ENCODE measurements at regions not wholly inside any gene's neighbourhood (a gene's known extent, or its start where the extent isn't known, plus 50 kb on each side); places are given as distances from the start of the nearest gene placed in this dataset.
"Not testable (repeated sequence)": the region's sequence is repeated elsewhere in the genome, so short reads cannot be mapped to it uniquely, and the experiment has no call there.

DNA sequence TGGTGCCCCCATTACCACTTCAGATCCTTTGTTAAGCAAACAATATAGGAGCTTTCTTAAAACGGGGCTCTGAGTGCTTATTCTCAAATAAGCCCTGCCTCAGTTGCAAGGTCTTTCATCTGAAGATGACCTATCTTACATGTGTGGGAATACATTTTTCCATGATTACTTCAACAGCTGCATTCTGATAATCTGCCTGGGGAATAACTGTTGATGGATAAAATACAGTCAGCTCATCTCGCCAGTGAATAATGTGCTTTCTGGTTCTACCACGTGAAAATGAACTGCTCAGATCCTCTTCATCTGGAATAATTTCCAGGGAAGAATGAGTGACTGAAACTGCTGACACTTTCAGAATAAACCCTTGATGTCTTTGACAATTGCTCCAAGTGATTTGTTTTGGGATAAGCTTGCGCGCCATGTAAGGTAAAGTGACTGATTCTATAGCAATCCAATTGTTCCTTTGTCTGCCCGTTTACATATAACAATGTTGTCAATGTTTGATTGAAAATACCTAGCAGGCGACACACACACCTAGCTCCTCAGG is 161.3 kb downstream of the RTL9 start:
- in situ Hi-C loops (cut with MboI; ENCODE audit: low pct_ligation_motif_present in 1 of 4, low pct_unique_long_range_greater_than_20kb in 1 of 4, low sequenced_read_pairs in 3 of 4): no loop called here
- Histone ChIP-seq H3K27ac (no peak overlapping the region), H3K4me1 (no peaks in the 10 kb centered on the region), H3K9me3 (no peaks in the 10 kb centered on the region), H3K27me3 (no peaks in the 10 kb centered on the region), H3K4me3 (no peak overlapping the region), H3K36me3 (no peaks in the 10 kb centered on the region)
- 67 to 74% methylated on average over 1 to 7 of the region's 7 CpGs for WGBS, 2 donors (ENCODE audit: low coverage in 1 of 2)
- intact Hi-C loops (cut with DNase I; ENCODE audit: low total_unique reads): no loop called here
- TF ChIP-seq POLR2A (IDR thresholded peaks at IDR 0.05) (no peak), EP300 (IDR thresholded peaks at IDR 0.05; ENCODE audit: low read depth) (no peak), POLR2AphosphoS5 (IDR thresholded peaks at IDR 0.05) (no peak)
- TF ChIP-seq, protein P1, sequence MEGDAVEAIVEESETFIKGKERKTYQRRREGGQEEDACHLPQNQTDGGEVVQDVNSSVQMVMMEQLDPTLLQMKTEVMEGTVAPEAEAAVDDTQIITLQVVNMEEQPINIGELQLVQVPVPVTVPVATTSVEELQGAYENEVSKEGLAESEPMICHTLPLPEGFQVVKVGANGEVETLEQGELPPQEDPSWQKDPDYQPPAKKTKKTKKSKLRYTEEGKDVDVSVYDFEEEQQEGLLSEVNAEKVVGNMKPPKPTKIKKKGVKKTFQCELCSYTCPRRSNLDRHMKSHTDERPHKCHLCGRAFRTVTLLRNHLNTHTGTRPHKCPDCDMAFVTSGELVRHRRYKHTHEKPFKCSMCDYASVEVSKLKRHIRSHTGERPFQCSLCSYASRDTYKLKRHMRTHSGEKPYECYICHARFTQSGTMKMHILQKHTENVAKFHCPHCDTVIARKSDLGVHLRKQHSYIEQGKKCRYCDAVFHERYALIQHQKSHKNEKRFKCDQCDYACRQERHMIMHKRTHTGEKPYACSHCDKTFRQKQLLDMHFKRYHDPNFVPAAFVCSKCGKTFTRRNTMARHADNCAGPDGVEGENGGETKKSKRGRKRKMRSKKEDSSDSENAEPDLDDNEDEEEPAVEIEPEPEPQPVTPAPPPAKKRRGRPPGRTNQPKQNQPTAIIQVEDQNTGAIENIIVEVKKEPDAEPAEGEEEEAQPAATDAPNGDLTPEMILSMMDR (IDR thresholded peaks at IDR 0.05): no peak
- DNase-seq: no peak

DNA sequence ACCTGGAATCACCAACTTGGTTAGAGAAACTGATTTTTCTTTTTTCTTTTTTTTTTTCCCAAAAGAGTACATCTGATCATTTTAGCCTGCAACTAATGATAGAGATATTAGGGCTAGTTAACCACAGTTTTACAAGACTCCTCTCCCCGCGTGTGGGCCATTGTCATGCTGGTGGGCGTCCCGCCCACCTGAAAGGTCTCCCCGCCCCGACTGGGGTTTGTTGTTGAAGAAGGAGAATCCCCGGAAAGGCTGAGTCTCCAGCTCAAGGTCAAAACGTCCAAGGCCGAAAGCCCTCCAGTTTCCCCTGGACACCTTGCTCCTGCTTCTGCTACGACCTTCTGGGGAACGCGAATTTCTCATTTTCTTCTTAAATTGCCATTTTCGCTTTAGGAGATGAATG is 162.0 kb downstream of the RTL9 start:
- H3K27ac ChIP-seq; H3K36me3 ChIP-seq; H3K9me3 ChIP-seq; H3K27me3 ChIP-seq; H3K4me1 ChIP-seq; H3K4me3 ChIP-seq; in situ Hi-C loops (cut with MboI; ENCODE audit: low pct_ligation_motif_present in 1 of 4, low pct_unique_long_range_greater_than_20kb in 1 of 4, low sequenced_read_pairs in 3 of 4); intact Hi-C loops (cut with DNase I; ENCODE audit: low total_unique reads); DNase-seq: not testable (repeated sequence)
- 68% methylated on average over 12 of the region's 13 CpGs; no CpG with 5 or more reads in 1 of the 2 donors for WGBS, 2 donors (ENCODE audit: low coverage in 1 of 2)

DNA sequence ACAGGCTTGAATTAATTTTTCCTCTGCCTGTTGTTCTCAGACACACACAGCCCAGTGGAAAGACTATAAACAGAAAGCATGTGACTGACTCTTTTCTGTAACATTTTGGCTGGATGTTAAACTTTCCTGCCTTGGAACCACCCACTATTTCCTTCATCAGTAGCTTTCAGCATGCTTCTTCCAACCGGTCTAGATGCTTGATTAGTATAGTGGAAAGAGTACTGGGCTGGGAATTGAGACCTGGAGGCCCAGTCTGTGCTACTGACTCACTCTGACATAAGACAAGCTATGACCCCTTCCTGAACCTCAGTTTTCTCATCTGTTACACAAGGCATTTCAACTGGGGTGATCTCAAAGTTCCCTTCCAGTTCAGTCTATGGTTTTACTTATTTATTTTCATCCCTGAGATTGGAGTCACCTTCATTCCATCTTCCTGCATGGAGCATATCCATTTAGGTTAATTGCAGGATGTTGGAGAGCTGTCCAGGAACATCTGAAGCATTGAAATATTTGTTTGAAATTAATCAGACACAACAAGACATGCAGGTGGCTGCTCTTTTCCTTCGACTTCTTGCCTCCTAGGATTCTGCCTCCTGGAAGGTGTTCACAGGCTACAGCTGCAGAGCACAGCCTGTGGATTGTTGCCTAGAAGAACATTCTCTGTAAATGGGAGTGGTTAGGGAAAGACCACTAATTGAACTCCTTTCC is 173.4 kb downstream of the RTL9 start:
- no peaks in the 10 kb centered on the region for H3K9me3 ChIP-seq
- H3K36me3 ChIP-seq: no peaks in the 10 kb centered on the region
- intact Hi-C loops (cut with DNase I; ENCODE audit: low total_unique reads) (loop anchor here (5.0 kb wide), 1 partner anchor 645 kb away; no protein-coding TSS in a partner anchor), in situ Hi-C loops (cut with MboI; ENCODE audit: low pct_ligation_motif_present in 1 of 4, low pct_unique_long_range_greater_than_20kb in 1 of 4, low sequenced_read_pairs in 3 of 4) (no loop called here)
- H3K27me3 ChIP-seq: no peaks in the 10 kb centered on the region
- no peak overlapping the region for H3K4me3 ChIP-seq
- no peak overlapping the region for H3K27ac ChIP-seq
- DNase-seq: no peak
- 45% methylated on average over 2 of the region's 2 CpGs; no CpG with 5 or more reads in 1 of the 2 donors for WGBS, 2 donors (ENCODE audit: low coverage in 1 of 2)
- H3K4me1 ChIP-seq: no peaks in the 10 kb centered on the region
- TF ChIP-seq POLR2AphosphoS5 (IDR thresholded peaks at IDR 0.05): no peak
- TF ChIP-seq, protein P1 (IDR thresholded peaks at IDR 0.05): no peak
- no peak for TF ChIP-seq EP300 (IDR thresholded peaks at IDR 0.05; ENCODE audit: low read depth)
- TF ChIP-seq POLR2A (IDR thresholded peaks at IDR 0.05): no peak

DNA sequence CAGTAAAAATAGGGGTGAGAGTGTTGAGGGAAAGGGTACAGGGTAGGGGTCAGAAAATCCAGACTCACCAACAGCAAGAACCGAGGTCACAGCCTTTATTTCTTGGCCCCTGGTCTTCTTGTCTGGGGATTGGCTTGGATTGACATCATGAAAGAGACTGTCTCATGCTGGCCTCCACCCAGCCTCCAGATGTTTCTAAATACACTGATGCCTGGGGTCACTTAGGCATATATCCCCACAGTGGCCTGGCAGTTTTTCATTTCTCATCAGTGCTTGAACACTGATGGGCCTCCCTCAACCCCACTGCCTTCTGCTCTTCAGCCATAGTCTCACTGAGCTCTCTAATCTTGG is 173.9 kb downstream of the RTL9 start:
- WGBS, 2 donors (ENCODE audit: low coverage in 1 of 2): 27% methylated on average over 1 of the region's 1 CpG; no CpG with 5 or more reads in 1 of the 2 donors
- Histone ChIP-seq H3K4me1 (no peaks in the 10 kb centered on the region), H3K9me3 (no peaks in the 10 kb centered on the region), H3K4me3 (no peak overlapping the region), H3K27me3 (no peaks in the 10 kb centered on the region), H3K27ac (no peak overlapping the region), H3K36me3 (no peaks in the 10 kb centered on the region)
- no peak for DNase-seq
- intact Hi-C loops (cut with DNase I; ENCODE audit: low total_unique reads) (loop anchor here (5.0 kb wide), 1 partner anchor 645 kb away; no protein-coding TSS in a partner anchor), in situ Hi-C loops (cut with MboI; ENCODE audit: low pct_ligation_motif_present in 1 of 4, low pct_unique_long_range_greater_than_20kb in 1 of 4, low sequenced_read_pairs in 3 of 4) (no loop called here)
- TF ChIP-seq POLR2A (IDR thresholded peaks at IDR 0.05) (no peak), EP300 (IDR thresholded peaks at IDR 0.05; ENCODE audit: low read depth) (no peak), POLR2AphosphoS5 (IDR thresholded peaks at IDR 0.05) (no peak)
- TF ChIP-seq, protein P1 (IDR thresholded peaks at IDR 0.05): no peak

All from transverse colon (tissue), 4 donors.